ENCODE measurements at regions not wholly inside any gene's neighbourhood (a gene's known extent, or its start where the extent isn't known, plus 50 kb on each side); places are given as distances from the start of the nearest gene placed in this dataset.
A peak's percentile ranks its signal among the peaks of the same experiment; 100 is the strongest.

DNA sequence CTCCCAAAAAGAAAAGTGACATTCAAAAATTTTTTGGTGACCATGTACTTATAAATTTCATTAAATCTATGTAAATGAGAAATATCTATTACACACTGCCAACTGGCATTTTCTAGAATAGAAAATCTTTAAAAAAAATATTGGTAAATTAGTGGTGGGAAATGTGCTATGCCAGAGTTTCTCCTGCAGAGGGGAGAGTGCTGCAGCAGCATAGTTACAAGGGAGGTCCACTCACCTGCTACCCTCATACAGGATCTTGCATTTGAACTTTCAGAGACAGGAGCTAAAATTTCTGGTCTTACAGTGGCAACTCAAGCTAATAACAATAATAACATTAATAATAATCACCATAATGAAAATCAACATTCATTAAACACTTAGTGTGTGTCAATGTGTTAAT lies 459.6 kb downstream of the NSUN3 start:
- Histone ChIP-seq H3K36me3 (ENCODE audit: low read depth, low read length) (no peaks in the 10 kb centered on the region), H3K79me2 (ENCODE audit: low read length) (no peaks in the 10 kb centered on the region), H3F3A (ENCODE audit: low read length, unreplicated experiment) (no peaks in the 10 kb centered on the region), H3K4me2 (ENCODE audit: low read length) (no peak overlapping the region), H3K27ac (ENCODE audit: low read length) (no peak overlapping the region), H3K27me3 (ENCODE audit: low read length) (no peaks in the 10 kb centered on the region), H3K9me3 (ENCODE audit: low read length) (no peaks in the 10 kb centered on the region), H2AFZ (ENCODE audit: low read length) (no peak overlapping the region), H3K4me3 (ENCODE audit: low read length) (no peak overlapping the region), H3K9ac (ENCODE audit: low read length) (no peak overlapping the region), H3K9me2 (replicated peaks; ENCODE audit: low read length) (no peaks in the 10 kb centered on the region), H3K4me1 (ENCODE audit: insufficient read depth, low read length) (no peaks in the 10 kb centered on the region), H4K20me1 (ENCODE audit: low read length) (no peaks in the 10 kb centered on the region)
- POLR2A ChIA-PET (ENCODE audit: unreplicated experiment) = no interaction called here
- DNase-seq = peak; percentile 28
- TF ChIP-seq EZH2phosphoT487 (IDR thresholded peaks at IDR 0.05; ENCODE audit: borderline replicate concordance, low read length) = no peak
- TF ChIP-seq, protein P1, sequence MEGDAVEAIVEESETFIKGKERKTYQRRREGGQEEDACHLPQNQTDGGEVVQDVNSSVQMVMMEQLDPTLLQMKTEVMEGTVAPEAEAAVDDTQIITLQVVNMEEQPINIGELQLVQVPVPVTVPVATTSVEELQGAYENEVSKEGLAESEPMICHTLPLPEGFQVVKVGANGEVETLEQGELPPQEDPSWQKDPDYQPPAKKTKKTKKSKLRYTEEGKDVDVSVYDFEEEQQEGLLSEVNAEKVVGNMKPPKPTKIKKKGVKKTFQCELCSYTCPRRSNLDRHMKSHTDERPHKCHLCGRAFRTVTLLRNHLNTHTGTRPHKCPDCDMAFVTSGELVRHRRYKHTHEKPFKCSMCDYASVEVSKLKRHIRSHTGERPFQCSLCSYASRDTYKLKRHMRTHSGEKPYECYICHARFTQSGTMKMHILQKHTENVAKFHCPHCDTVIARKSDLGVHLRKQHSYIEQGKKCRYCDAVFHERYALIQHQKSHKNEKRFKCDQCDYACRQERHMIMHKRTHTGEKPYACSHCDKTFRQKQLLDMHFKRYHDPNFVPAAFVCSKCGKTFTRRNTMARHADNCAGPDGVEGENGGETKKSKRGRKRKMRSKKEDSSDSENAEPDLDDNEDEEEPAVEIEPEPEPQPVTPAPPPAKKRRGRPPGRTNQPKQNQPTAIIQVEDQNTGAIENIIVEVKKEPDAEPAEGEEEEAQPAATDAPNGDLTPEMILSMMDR (conservative IDR thresholded peaks at IDR 0.05; ENCODE audit: low read depth, low read length) = peak; percentile 55
- peak; percentile 45; the same call in 1 of the 2 replicates for ATAC-seq
- intact Hi-C loops (cut with micrococcal nuclease) = loop anchor here (10.0 kb wide), 2 partner anchors 272 to 462 kb away; no protein-coding TSS in a partner anchor
- no TSS peak for BruUV-seq (replicated peaks)
- CTCF ChIA-PET = interaction anchor here (0.5 kb wide), 1 partner anchor 185 kb away, joined by 5 read pairs; no protein-coding TSS in a partner anchor

DNA sequence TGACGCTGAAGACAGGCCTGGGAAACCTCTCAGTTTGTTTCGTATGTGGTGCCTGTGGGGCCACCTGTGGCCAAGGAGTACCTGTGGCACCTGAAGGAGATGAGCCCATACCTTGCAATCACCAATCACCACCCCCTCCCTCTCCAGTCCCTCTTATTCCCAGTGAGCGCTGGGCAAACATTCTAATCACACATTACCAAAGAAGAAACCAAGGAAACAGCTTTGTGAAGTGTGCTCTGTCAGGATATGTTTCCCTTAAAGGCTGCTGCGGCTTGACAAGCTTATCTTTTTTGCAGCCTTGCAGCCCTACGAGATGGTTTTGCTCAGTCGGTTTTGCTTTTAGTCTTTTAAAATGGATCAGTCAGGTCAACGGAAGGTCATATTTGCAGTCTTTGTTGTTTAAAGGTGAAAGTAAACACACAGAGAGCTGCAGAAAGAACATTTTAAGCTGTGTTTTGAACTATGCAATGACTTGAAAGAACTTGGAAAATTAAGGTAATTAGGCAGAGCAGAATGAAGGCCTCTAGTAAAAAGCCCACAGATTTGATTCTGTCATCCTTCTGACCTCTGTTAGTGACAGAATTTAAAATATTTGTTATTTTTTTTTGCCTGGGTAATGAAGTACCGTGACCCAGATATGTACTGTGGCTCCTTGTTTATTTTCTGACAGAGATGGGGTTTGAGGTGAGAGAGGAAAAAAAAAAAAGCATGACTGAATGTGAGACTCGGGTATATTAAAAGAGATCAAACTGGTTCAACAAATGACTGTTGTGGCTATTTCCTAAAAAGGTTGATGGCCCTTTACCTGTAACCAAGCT lies 461.4 kb downstream of the NSUN3 start:
- no peaks in the 10 kb centered on the region for H3F3A ChIP-seq (ENCODE audit: low read length, unreplicated experiment)
- CTCF ChIA-PET = no interaction called here

More for the DNA sequence above, 461.4 kb downstream of the NSUN3 start:
- Histone ChIP-seq H3K79me2 (ENCODE audit: low read length) (no peaks in the 10 kb centered on the region), H3K36me3 (ENCODE audit: low read depth, low read length) (no peaks in the 10 kb centered on the region), H3K4me3 (ENCODE audit: low read length) (no peak overlapping the region), H4K20me1 (ENCODE audit: low read length) (no peaks in the 10 kb centered on the region), H3K9me2 (replicated peaks; ENCODE audit: low read length) (no peaks in the 10 kb centered on the region), H2AFZ (ENCODE audit: low read length) (peak overlapping the region; percentile 41), H3K4me1 (ENCODE audit: insufficient read depth, low read length) (no peaks in the 10 kb centered on the region), H3K9me3 (ENCODE audit: low read length) (no peaks in the 10 kb centered on the region), H3K9ac (ENCODE audit: low read length) (no peak overlapping the region), H3K27me3 (ENCODE audit: low read length) (no peaks in the 10 kb centered on the region), H3K4me2 (ENCODE audit: low read length) (no peak overlapping the region), H3K27ac (ENCODE audit: low read length) (no peak overlapping the region)
- intact Hi-C loops (cut with micrococcal nuclease) = loop anchor here (2.0 to 10.0 kb wide), 3 partner anchors 192 to 460 kb away; no protein-coding TSS in a partner anchor
- POLR2A ChIA-PET (ENCODE audit: unreplicated experiment) = no interaction called here
- ATAC-seq (no peak), DNase-seq (no peak)
- no peak for TF ChIP-seq EZH2phosphoT487 (IDR thresholded peaks at IDR 0.05; ENCODE audit: borderline replicate concordance, low read length)
- TF ChIP-seq, protein P1 (conservative IDR thresholded peaks at IDR 0.05; ENCODE audit: low read depth, low read length) = no peak
- TF ChIP-seq EZH2 (IDR thresholded peaks at IDR 0.05; ENCODE audit: low read length, unreplicated experiment) = no peak
- no TSS peak for BruUV-seq (replicated peaks)

Measured in PC-3 (cell line).